Nephron (organoid): ENCODE measurements at regions not wholly inside any gene's neighbourhood (a gene's known extent, or its start where the extent isn't known, plus 50 kb on each side); places are given as distances from the start of the nearest gene placed in this dataset.

ENCODE experiments used
- H3K27ac Mint-ChIP-seq, 3 experiments: 2 replicates each; pipeline ENCODE4 v1.8.0; 2020; ENCODE audit warnings: mixed read lengths in 3 of 3, mild to moderate bottlenecking in 2 of 3, moderate library complexity in 1 of 3
- H3K27me3 Mint-ChIP-seq: 2 replicates; pipeline ENCODE4 v1.8.0; 2021; ENCODE audit warnings: low read depth, mild to moderate bottlenecking, moderate library complexity, mixed read lengths
- H3K36me3 Mint-ChIP-seq: 2 replicates; pipeline ENCODE4 v1.8.0; 2020; ENCODE audit warnings: low read depth, mixed read lengths
- H3K4me1 Mint-ChIP-seq: 2 replicates; pipeline ENCODE4 v1.8.0; 2020; ENCODE audit warnings: mixed read lengths
- H3K4me3 Mint-ChIP-seq, 3 experiments: 2 replicates each; pipeline ENCODE4 v1.8.0; 2020; ENCODE audit warnings: mild to moderate bottlenecking in 3 of 3, mixed read lengths in 3 of 3, moderate library complexity in 2 of 3
- H3K9me3 Mint-ChIP-seq: 2 replicates; pipeline ENCODE4 v1.8.0; 2020; ENCODE audit warnings: mixed read lengths
- CTCF ChIP-seq, 3 experiments: fragments of 200-600 bp; sonication (generic); IDR thresholded peaks; one replicate each; pipeline ENCODE4 v1.5.0; 2021; ENCODE audit warnings: antibody characterized with exemption in 3 of 3; ENCODE audit not compliant: unreplicated experiment in 3 of 3

GRCh38 chr3:132838477-132838876 is 116.3 kb upstream of the NPHP3 start:
- Mint-ChIP-seq H3K4me3 (no peak overlapping the region), H3K27me3 (peaks cover 5% of the 10 kb centered on the region), H3K9me3 (no peaks in the 10 kb centered on the region), H3K4me1 (peaks cover 2% of the 10 kb centered on the region), H3K27ac (no peak overlapping the region), H3K36me3 (no peaks in the 10 kb centered on the region)
- TF ChIP-seq CTCF (IDR thresholded peaks at IDR 0.05; ENCODE audit: unreplicated experiment in 3 of 3), result no peak

- Mint-ChIP-seq H3K9me3 (no peaks in the 10 kb centered on the region), H3K4me1 (no peaks in the 10 kb centered on the region), H3K4me3 (no peak overlapping the region), H3K27ac (no peak overlapping the region), H3K27me3 (peaks cover 5% of the 10 kb centered on the region), H3K36me3 (no peaks in the 10 kb centered on the region)
- no peak for TF ChIP-seq CTCF (IDR thresholded peaks at IDR 0.05; ENCODE audit: unreplicated experiment in 3 of 3)
These were observed 115.4 kb upstream of the NPHP3 start for GRCh38 chr3:132837615-132838014.

- Mint-ChIP-seq H3K27me3 (no peaks in the 10 kb centered on the region), H3K4me1 (no peaks in the 10 kb centered on the region), H3K4me3 (no peak overlapping the region), H3K36me3 (no peaks in the 10 kb centered on the region), H3K9me3 (no peaks in the 10 kb centered on the region), H3K27ac (no peak overlapping the region)
- TF ChIP-seq CTCF (IDR thresholded peaks at IDR 0.05; ENCODE audit: unreplicated experiment in 3 of 3), result no peak
These were observed 112.1 kb upstream of the NPHP3 start for GRCh38 chr3:132834356-132834755.

- Mint-ChIP-seq H3K36me3 (no peaks in the 10 kb centered on the region), H3K4me1 (no peaks in the 10 kb centered on the region), H3K27ac (no peak overlapping the region), H3K9me3 (no peaks in the 10 kb centered on the region), H3K27me3 (no peaks in the 10 kb centered on the region), H3K4me3 (no peak overlapping the region)
- TF ChIP-seq CTCF (IDR thresholded peaks at IDR 0.05; ENCODE audit: unreplicated experiment in 3 of 3), result no peak
These were observed 106.9 kb upstream of the NPHP3 start for GRCh38 chr3:132829101-132829500.

GRCh38 chr3:132822837-132823236 is 100.6 kb upstream of the NPHP3 start:
- no peak overlapping the region for H3K27ac Mint-ChIP-seq
- no peaks in the 10 kb centered on the region for H3K9me3 Mint-ChIP-seq
- H3K36me3 Mint-ChIP-seq, result no peaks in the 10 kb centered on the region
- peaks cover 3% of the 10 kb centered on the region for H3K27me3 Mint-ChIP-seq
- H3K4me3 Mint-ChIP-seq, result no peak overlapping the region
- TF ChIP-seq CTCF (IDR thresholded peaks at IDR 0.05; ENCODE audit: unreplicated experiment in 3 of 3), result no peak
- peaks cover 22% of the 10 kb centered on the region for H3K4me1 Mint-ChIP-seq

- Mint-ChIP-seq H3K9me3 (no peaks in the 10 kb centered on the region), H3K27me3 (peaks cover 3% of the 10 kb centered on the region), H3K36me3 (no peaks in the 10 kb centered on the region), H3K27ac (no peak overlapping the region), H3K4me3 (no peak overlapping the region), H3K4me1 (peaks cover 22% of the 10 kb centered on the region)
- TF ChIP-seq CTCF (IDR thresholded peaks at IDR 0.05; ENCODE audit: unreplicated experiment in 3 of 3), result no peak
These were observed 100.1 kb upstream of the NPHP3 start for GRCh38 chr3:132822266-132822665.
